NCI-H1436 treated with DMSO at 0.1 percent for 48 hours (cell line): ENCODE measurements at regions not wholly inside any gene's neighbourhood (a gene's known extent, or its start where the extent isn't known, plus 50 kb on each side); places are given as distances from the start of the nearest gene placed in this dataset.
"Not testable (repeated sequence)": the region's sequence is repeated elsewhere in the genome, so short reads cannot be mapped to it uniquely, and the experiment has no call there.

ENCODE experiments used
- DNase-seq: peaks from one replicate; lab custom pipeline; 2025; lab: John Stamatoyannopoulos, UW

DNA sequence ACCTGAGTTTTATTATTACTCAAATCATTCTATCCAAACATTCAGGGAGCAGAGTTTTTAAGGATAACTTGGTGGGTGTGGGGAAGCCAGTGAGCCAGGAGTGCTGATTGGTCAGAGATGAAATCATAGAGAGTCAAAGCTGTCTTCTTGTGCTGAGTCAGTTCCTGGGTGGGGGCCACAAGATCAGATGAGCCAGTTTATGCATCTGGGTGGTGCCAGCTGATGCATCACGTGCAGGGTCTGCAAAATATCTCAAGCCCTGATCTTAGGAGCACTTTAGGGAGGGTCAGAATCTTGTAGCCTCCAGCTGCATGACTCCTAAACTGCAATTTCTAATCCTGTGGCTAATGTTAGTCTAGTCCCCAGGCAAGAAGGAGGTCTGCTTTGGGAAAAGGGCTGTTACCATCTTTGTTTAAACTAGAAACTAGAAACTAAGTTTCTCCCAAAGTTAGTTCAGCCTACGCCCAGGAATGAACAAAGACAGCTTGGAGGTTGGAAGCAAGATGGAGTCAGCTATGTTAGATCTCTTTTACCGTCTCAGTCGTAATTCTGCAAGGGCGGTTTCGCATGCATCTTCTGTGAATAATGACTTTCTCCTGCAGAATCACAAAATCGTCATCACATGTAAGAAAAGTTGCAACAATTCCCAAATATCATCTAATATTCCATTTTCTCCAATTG lies 97.5 kb downstream of the ZNF664 start:
- not testable (repeated sequence) for DNase-seq

DNA sequence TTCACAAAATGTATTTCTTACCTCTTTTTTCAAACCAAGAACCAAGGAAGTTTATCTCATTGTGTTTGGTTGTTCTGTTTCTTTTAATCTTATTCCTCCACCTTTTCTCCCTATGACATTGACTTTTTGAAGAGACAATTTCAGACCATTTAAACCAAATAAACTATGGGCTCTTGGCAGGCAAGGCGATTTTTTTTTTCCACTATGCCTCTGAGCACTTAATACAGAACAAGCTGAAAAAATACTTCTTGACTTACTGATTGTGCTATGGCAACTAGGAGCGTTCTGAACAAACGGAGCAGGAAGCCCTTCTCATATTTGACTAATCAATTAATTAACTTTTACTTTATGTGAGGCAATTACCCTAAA lies 98.0 kb downstream of the ZNF664 start:
- DNase-seq = no peak

DNA sequence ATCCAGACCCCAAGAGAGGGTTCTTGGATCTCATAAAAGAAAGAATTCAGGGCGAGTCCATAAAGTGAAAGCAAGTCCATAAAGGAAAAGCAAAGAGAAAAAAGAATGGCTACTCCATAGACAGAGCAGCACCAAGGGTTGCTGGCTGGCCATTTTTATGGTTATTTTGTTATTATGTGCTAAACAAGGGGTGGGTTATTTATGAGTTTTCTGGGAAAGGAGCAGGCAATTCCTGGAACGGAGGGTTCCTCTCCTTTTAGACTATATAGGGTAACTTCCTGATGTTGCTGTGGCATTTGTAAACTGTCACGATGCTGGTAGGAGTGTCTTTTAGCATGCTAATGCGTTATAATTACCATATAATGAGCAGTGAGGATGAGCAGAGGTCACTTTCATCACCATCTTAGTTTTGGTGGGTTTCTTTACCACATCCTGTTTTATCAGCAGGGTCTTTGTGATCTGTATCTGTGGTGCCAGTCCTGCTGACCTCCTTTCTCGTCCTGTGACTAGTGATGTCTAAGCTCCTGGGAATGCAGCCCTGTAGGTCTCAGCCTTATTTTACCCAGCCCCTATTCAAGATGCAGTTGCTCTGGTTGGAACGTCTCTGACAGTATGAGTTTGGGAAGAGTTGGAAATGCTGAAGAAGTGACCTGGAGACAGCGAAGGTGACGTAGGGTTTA lies 100.5 kb downstream of the ZNF664 start:
- DNase-seq = no peak

DNA sequence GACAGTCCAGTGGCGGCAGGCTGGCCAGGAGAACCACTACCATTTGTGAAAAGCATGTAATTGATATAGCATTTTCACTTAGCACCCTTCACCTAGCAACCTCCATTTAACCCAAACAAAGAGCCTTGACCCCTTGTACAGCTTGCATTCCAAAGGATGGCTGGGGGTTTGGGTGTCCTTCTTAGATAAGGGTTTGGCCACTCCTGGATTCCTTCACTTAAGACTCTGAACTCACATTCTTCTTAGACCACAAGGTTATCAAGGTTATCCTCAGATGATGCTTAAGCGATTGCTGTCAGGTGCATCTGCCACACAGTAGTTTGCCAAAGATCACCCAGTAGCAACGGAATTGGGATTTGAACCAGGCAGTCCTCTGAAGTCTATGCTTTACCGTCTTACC lies 102.8 kb downstream of the ZNF664 start:
- no peak for DNase-seq

DNA sequence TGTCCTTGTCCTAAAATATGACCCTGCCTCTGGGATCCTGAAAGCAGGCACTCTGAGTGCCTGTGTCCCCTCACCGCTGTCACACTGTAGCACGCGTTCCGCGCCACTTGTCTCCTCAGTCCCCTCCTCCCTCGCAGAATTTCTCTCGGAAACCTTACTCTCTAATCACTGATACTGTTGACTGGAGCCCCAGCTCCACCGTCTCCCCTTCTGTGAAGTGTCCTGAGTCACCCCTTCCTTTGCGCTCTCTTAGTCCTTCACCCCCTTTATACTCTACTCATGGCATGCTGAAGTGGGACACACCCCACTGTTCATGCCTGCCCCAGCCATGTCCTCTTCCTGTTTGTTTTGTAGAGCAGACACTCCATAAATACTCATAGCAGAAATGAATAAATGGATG lies 104.7 kb downstream of the ZNF664 start:
- no peak for DNase-seq

DNA sequence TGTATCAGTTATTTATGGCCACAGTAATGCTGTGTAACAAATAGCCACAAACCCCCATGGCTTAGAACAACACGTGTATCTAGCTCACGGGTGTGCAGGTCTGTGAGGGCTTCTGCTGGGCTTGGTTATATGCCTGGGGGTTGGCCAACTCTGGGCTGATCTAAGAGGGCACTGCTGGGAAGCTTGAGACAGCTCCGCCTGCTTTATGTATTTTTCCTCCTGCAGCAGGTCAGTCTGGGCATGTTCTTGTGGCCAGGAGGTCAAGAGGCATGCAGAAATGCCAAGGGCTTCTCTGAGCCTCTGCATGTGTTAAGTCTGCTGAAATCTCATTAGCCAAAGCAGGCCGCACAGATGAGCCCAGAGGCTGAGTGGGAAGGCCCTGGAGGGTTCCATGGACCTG lies 105.8 kb downstream of the ZNF664 start:
- DNase-seq = no peak

DNA sequence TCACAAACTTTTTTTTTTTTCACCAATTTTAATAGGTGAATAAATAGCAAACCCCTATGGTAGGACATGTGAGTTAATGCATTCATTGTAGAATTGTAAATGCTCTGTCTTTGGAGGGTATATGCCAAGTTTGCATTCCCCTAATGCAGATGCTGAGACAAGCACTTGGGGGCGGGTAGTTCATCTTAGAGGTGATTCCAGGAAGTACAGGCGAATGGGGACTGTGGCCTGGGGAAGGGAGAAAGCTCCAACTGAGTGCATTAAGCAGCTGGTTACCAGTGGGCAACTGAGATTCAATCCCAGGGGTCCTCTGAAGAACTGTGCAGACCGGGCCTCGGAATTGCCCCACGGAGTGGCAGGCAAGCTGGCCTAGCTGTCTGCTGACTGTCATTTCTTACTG lies 107.6 kb downstream of the ZNF664 start:
- no peak for DNase-seq

DNA sequence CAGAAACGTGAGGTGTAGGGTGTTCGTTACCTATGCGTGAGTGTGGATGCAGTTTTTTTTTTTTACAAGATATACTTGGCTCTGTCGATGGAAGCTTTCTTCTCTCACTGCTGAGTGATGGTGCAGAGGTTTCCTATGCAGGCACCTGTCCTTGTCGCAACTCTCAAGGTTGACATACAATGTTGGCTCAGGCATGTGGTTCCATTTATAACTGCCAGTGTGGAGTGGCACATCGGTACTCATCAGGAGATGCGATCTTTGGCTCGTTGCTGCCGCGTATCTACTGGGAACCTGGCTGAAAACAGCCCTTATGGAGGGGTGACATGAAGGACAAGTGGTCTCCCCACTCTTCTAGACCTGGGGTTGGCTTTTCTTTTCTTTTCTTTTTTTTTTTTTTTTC lies 109.0 kb downstream of the ZNF664 start:
- DNase-seq = no peak

DNA sequence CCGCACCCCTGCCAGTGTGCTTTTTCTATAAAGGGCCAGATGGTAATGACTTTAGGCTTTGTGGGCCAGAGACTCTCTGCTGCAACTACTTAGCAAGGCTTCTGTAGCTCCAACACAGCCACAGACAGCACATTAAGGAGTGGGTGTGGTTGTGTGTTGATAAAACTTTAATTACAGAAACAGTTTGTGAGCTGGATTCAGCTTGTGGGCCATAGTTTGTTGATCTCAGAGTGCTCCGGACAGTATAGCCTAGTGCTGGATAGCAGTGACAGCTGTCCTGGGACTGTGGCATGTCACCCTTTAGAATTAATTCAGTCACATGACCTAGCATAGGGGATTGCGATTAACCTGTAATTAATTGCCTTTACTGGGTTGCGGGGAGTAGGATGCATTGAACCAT lies 109.7 kb downstream of the ZNF664 start:
- DNase-seq = no peak

DNA sequence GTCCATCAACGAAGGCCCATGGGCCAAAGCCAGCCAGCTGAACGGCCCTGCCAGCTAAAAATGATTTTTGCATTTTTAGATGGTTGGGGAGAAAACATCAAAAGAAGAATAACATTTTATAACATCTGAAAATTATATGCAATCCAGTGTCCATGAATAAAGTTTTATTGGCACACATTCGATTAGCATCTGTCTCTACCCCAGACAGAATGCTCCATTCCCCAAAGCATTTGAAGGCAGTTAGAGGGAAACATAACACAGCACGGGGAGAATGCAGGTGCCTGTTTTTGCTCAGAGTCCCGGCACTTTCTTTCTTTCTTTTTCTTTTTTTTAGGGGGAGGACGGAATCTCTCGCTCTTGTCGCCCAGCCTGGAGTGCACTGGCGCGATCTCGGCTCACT lies 110.7 kb downstream of the ZNF664 start:
- no peak for DNase-seq

DNA sequence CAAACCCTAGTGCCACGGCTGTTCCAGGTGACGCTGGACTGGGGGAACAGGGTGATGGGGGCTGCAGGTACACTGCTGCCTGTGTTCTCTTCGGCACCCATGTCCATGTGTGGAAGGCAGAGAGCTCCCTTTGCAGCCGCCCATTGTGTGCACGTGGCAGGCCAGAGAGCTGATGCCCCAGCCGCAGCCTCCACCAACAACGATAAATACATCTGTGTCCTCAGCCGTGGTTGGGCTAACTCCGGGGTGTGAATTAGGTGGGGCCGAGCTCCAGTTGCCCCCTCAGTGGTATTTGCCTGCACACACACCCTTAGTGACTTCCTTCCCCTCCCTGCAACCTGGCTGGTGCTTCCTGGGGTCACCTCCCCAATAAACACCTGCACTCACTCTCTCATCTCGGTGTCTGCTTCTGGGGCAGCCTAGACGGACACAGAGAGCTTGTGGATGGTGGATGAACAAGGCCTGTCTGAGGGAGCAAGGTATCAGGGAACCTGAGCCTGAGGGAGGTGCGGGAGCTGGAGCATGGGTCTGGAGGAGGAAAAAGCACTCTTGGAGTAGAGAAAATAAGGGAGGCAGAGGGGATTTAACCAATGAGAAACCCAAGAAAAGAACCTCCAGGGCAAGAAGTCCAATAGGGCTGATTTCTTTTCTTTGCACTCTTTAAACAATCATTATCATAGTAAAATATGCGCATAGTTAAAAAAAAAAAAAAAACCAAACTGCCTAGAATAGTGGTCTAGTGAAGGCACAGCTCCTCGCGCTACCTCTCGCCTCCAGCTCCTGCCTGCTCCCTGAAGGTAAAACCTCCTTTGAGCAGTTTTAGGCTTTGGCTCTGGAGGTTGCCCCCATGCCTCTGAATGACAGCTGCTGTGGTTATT lies 112.6 kb downstream of the ZNF664 start:
- DNase-seq = no peak

DNA sequence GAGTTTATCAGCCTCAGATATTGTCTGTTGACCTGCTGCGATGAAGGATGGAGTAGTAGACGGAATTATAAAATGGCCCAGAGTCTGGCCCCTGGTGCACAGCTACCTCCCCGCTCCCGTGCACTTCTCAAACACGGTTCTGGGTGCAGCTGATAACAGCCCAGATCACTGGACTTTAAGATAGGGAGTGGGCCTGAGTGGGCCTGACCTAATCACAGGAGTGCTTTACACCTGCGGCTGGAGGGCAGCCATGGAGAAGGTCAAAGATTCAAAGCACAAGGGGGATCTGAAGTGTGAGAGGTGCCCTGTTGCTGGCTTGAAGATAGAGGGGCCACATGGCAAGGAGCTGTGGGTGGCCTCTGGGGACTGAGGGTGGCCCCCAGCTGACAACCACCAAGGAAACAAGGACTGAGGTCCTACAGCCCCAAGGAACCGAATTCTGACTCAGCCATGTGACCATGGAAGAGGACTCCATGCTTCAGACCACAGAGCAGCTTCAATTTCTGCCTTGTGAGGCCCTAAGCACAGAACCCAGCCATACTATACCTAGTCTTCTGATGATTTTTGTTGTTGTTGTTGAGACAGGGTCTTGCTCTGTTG lies 113.4 kb downstream of the ZNF664 start:
- no peak for DNase-seq

DNA sequence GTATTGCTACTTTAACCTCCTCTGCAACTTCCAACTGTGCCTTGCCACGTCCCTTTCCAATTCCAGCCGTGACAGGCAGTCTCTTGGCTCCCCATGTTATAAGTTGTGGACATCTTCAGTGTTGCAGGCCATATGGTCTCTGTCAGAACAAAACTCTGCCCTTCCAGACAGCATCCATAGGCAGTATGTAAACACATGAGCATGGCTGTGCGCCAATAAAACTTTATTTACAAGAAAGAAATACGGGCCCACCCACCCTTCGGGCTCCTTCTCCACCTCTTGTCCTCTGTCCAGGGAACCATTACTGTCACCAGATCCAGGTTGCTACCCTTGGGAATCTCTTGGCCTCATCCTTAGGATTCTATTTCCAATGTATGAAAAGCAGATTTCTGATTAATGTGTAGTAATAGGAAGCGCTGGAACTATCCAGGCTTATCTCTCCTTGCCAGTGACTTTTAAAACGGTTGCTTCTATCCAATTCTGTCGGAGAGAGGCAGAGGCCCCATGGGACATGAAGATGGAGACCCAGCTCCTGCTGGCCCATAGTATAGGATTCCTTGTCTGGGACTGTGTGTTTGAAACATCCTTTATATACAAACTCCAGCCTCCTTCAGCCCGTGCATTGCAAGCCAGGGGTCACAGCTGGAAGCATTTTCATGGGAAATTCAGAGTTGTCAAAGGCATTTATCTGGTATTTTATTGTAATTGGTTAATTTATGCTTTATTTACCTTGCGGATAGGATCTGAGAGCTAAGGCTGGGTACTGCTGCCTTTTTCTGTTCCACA lies 114.4 kb downstream of the ZNF664 start:
- no peak for DNase-seq

DNA sequence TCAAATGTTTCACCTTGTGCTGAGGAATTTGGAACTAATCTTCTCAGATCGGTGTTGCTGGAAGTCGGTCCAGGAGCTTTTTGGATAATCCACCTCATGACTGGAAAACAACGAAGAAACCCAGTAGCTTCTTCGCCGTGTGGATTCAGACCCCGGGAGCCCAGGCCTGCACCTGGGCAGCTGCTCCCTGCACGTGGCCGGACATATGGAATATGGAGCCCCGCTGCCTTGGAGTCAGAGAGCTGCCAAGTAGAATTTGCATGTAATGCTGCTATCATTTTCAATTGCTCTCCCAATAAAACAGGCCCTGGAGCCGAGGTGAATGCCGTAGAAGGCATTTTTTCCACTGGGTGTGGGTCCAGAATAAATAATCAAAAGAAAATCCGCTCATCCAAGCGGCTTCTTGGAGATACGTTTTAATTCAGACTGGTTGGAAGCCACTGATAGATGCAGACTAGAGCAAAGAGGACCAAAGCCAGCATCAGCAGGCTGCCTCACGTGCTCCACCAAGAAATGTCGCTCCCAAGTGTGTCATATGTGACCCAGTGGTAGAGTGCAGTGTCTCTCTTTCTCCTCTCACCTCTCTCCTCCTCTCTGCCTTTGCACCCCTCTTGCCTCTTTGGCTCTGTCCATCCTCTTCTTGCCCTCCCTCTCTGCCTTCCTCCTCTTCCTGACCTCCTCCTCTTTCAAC lies 115.3 kb downstream of the ZNF664 start:
- DNase-seq = no peak

DNA sequence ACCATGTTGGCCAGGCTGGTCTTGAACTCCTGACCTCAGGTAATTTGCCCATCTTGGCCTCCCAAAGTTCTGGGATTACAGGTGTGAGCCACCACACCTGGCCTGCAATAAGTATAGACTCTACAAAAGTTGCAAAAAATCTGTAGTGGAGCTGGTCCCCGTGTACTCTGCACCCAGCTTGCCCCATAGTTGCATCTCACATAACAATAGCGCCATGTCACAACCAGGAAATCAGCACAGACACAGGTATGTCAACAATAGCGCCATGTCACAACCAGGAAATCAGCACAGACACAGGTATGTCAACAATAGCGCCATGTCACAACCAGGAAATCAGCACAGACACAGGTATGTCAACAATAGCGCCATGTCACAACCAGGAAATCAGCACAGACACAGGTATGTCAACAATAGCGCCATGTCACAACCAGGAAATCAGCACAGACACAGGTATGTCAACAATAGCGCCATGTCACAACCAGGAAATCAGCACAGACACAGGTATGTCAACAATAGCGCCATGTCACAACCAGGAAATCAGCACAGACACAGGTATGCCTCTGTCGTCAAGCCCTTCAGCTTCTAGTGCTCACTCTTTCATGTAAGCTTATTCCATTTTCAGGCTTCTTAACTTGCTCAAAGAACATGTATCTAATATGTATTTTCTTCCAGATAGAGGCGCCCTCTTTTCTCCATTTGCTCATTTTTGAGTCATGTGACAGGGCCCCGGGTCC lies 116.3 kb downstream of the ZNF664 start:
- DNase-seq = not testable (repeated sequence)

DNA sequence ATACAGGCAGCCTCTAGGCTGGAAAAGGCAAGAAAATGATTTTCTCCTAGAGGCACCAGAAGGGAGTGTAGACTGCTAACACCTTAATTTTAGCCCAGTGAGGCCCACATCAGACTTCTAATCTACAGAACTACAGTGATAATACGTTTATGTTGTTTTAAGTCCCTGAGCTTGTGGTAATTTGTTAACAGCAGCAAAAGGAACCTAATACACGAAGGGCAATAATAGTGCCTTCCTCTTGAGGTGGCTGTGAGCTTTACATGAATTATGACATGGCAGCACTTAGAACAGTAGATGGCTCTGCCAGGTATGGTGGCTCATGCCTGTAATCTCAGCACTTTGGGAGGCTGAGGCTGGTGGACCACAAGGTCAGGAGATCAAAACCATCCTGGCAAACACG lies 118.8 kb downstream of the ZNF664 start:
- DNase-seq = no peak

DNA sequence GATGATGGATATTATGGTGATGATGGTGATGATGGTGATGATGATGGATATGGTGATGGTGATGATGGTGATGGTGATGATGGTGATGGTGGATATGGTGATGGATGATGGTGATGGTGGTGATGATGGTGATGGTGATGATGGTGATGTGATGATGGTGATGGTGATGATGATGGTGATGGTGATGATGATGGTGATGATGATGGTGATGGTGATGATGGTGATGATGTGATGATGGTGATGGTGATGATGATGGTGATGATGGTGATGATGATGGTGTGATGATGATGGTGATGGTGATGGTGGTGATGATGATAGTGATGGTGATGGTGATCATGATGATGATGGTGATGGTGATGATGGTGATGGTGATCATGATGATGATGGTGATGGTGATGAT lies 119.5 kb downstream of the ZNF664 start:
- not testable (repeated sequence) for DNase-seq

DNA sequence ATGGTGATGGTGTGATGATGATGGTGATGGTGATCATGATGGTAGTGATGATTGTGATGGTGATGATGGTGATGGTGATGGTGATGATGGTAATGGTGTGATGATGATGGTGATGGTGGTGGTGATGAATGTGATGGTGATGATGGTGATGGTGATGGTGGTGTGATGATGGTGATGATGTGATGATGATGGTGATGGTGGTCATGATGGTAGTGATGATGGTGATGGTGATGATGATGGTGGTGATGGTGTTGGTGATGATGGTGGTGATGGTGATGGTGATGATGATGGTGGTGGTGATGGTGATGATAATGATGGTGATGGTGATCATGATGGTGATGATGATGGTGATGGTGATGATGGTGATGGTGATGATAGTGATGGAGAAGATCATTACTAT lies 120.3 kb downstream of the ZNF664 start:
- no peak for DNase-seq

DNA sequence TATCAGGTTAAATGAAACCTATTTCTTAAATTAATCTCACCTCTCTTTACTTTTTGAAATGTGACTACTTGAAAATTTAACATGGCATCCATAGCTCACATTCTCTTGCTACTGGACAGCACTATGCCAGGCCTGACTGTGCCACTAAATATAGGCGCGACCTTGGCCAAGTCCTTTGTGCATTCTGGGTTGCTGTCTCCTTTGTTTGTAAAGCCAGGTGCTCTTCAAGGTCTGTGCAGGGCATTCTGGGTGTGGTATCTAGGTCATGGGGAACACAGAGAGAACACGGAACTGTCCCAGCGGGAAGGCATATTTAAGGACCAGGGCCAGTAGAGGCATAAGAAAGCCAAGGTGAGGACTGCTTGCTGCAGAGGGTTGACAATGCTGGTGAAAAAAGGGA lies 121.2 kb downstream of the ZNF664 start:
- no peak for DNase-seq

DNA sequence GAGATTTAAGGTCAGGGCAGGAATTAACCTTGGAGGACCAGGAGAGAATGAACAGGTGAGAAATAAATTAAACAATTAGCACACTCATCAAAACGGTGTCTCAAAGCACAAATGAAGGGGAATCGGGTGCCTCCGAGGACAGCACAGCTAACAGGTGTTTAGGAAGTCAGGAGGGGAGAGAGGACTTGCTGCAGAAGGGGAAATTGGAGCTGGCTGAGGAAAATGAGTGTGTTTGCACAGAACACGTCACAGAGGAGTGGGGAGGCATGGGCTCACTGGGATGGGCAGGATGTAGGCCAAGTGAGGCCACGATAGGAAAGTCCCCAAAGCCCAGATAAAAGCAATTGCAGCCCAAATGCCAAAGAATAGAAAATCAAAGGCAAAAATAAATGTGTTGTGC lies 121.7 kb downstream of the ZNF664 start:
- DNase-seq = no peak

DNA sequence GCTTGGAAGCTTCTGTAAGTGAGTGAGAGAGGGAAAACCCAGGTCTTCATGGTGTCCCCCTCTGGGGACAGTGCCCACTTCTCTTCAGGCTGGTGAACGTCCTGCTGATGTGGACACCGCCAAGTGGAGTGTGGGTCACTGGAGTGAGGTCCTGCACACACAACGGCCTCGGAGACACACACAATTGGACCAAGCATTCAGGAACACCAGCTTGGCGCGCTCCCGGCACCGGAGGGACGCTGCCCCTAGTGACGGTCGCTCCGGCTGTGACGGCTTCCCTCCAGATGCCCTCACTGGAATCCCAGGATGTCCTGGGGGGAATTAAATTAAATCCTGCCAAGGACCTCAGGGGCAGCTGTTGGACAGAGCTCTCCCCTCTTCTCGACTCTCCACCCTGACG lies 123.1 kb downstream of the ZNF664 start:
- no peak for DNase-seq
